ENCODE measurements at regions not wholly inside any gene's neighbourhood (a gene's known extent, or its start where the extent isn't known, plus 50 kb on each side); places are given as distances from the start of the nearest gene placed in this dataset.

GRCh38 chr6:68559070-68559469 lies 76.0 kb upstream of the ADGRB3 start (continued):
- TF ChIP-seq SAP30 (IDR thresholded peaks at IDR 0.05; ENCODE audit: borderline replicate concordance, insufficient read depth, low read depth, low read length, poor library complexity, severe bottlenecking) (no peak), DIDO1 (tag; IDR thresholded peaks at IDR 0.05; ENCODE audit: low read depth) (no peak), HCFC1 (IDR thresholded peaks at IDR 0.05; ENCODE audit: low read depth, low read length) (no peak), TCF15 (CRISPR knock-in tag; IDR thresholded peaks at IDR 0.05) (no peak), OTX1 (CRISPR knock-in tag; IDR thresholded peaks at IDR 0.05) (no peak), TCF3 (CRISPR knock-in tag; IDR thresholded peaks at IDR 0.05) (no peak), ZNF24 (IDR thresholded peaks at IDR 0.05) (no peak), RAD21 (CRISPR knock-in tag; conservative IDR thresholded peaks at IDR 0.05 in 1 of 2, IDR thresholded peaks at IDR 0.05 in 1 of 2) (peak; percentile 32 to 49; a peak in 3 of 4 replicates), ZBTB5 (IDR thresholded peaks at IDR 0.05) (no peak), TGIF2 (CRISPR knock-in tag; IDR thresholded peaks at IDR 0.05) (no peak), CEBPG (CRISPR knock-in tag; IDR thresholded peaks at IDR 0.05) (peak; percentile 74; the same call in 1 of the 2 replicates), CEBPG (tag; conservative IDR thresholded peaks at IDR 0.05 in 1 of 2, IDR thresholded peaks at IDR 0.05 in 1 of 2) (peak; percentile 87 to 89), HNRNPLL (IDR thresholded peaks at IDR 0.05; ENCODE audit: low read depth, low read length, poor library complexity, severe bottlenecking) (no peak), HNRNPL (IDR thresholded peaks at IDR 0.05; ENCODE audit: low read depth, low read length) (no peak), CAMTA2 (CRISPR knock-in tag; conservative IDR thresholded peaks at IDR 0.05) (no peak), BRF1 (IDR thresholded peaks at IDR 0.05; ENCODE audit: borderline replicate concordance, extremely low read depth, insufficient read length) (no peak), CTCFL (IDR thresholded peaks at IDR 0.05; ENCODE audit: borderline replicate concordance, insufficient read depth, low read depth, low read length, poor library complexity, severe bottlenecking) (no peak), NRF1 (conservative IDR thresholded peaks at IDR 0.05 in 1 of 2, IDR thresholded peaks at IDR 0.05 in 1 of 2) (no peak)
- TF ChIP-seq, protein P1, sequence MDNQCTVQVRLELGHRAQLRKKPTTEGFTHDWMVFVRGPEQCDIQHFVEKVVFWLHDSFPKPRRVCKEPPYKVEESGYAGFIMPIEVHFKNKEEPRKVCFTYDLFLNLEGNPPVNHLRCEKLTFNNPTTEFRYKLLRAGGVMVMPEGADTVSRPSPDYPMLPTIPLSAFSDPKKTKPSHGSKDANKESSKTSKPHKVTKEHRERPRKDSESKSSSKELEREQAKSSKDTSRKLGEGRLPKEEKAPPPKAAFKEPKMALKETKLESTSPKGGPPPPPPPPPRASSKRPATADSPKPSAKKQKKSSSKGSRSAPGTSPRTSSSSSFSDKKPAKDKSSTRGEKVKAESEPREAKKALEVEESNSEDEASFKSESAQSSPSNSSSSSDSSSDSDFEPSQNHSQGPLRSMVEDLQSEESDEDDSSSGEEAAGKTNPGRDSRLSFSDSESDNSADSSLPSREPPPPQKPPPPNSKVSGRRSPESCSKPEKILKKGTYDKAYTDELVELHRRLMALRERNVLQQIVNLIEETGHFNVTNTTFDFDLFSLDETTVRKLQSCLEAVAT (IDR thresholded peaks at IDR 0.05) = no peak
- TF ChIP-seq, protein P2, sequence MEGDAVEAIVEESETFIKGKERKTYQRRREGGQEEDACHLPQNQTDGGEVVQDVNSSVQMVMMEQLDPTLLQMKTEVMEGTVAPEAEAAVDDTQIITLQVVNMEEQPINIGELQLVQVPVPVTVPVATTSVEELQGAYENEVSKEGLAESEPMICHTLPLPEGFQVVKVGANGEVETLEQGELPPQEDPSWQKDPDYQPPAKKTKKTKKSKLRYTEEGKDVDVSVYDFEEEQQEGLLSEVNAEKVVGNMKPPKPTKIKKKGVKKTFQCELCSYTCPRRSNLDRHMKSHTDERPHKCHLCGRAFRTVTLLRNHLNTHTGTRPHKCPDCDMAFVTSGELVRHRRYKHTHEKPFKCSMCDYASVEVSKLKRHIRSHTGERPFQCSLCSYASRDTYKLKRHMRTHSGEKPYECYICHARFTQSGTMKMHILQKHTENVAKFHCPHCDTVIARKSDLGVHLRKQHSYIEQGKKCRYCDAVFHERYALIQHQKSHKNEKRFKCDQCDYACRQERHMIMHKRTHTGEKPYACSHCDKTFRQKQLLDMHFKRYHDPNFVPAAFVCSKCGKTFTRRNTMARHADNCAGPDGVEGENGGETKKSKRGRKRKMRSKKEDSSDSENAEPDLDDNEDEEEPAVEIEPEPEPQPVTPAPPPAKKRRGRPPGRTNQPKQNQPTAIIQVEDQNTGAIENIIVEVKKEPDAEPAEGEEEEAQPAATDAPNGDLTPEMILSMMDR (IDR thresholded peaks at IDR 0.05 in 2 of 3, conservative IDR thresholded peaks at IDR 0.05 in 1 of 3; ENCODE audit: insufficient read depth in 2 of 3, low read depth in 1 of 3, low read length in 3 of 3) = peak in 2 of 3 experiments; percentile 36 to 45; a peak in 3 of 6 replicates
- TF ChIP-seq, protein P3, sequence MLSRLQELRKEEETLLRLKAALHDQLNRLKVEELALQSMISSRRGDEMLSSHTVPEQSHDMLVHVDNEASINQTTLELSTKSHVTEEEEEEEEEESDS (CRISPR knock-in tag; IDR thresholded peaks at IDR 0.05) = no peak

All from K562 (cell line).